ENCODE measurements at regions not wholly inside any gene's neighbourhood (a gene's known extent, or its start where the extent isn't known, plus 50 kb on each side); places are given as distances from the start of the nearest gene placed in this dataset.

DNA sequence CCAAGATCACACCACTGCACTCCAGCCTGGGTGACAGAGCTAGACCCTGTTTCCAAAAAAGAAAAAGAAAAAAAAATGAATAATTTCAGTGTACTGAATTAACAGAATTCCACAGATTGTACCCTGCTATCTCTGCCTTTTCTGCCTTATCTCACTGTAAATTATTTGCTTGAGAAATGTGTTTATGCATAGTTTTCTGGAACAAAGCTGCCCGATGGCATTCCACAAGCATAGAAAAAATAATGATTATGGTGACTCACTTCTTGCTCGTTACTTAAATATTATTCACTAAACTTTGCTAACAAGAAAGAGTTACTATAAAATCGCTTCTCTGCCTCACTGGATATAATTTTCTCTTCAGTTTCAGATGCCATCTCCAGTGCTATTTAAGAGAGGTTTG lies 88.7 kb upstream of the FAM169A start:
- Histone ChIP-seq H2AFZ (no peak overlapping the region), H3K4me1 (ENCODE audit: insufficient read depth) (peaks cover 41% of the 10 kb centered on the region), H3K79me2 (ENCODE audit: insufficient read depth) (no peaks in the 10 kb centered on the region), H3K9me2 (ENCODE audit: insufficient read depth) (no peaks in the 10 kb centered on the region), H3K27ac (peak overlapping the region; percentile 24; the same call in 1 of the 2 replicates), H3K27me3 (replicated peaks; ENCODE audit: insufficient read depth) (no peaks in the 10 kb centered on the region), H3K9me3 (ENCODE audit: low read depth) (no peaks in the 10 kb centered on the region), H4K20me1 (ENCODE audit: insufficient read depth) (no peaks in the 10 kb centered on the region), H3F3A (ENCODE audit: insufficient read depth) (peaks cover 40% of the 10 kb centered on the region), H3K9ac (no peak overlapping the region), H3K4me2 (ENCODE audit: unreplicated experiment) (peak overlapping the region; percentile 60), H3K4me3 (no peak overlapping the region; the same call in 1 of the 2 replicates), H3K36me3 (ENCODE audit: low read depth) (no peaks in the 10 kb centered on the region)
- in situ Hi-C loops (cut with MboI) = no loop called here
- 23 to 28% methylated on average over 3 of the region's 3 CpGs for WGBS, 2 experiments (ENCODE audit: low coverage in 1 of 2, low lambda C conversion rate in 2 of 2, missing lambda C conversion rate in 2 of 2)
- DNase-seq = peak; percentile 51
- TF ChIP-seq EZH2 (IDR thresholded peaks at IDR 0.05; ENCODE audit: insufficient read depth, poor library complexity, severe bottlenecking) (no peak), EZH2phosphoT487 (IDR thresholded peaks at IDR 0.05; ENCODE audit: insufficient read depth, low read depth) (no peak)

DNA sequence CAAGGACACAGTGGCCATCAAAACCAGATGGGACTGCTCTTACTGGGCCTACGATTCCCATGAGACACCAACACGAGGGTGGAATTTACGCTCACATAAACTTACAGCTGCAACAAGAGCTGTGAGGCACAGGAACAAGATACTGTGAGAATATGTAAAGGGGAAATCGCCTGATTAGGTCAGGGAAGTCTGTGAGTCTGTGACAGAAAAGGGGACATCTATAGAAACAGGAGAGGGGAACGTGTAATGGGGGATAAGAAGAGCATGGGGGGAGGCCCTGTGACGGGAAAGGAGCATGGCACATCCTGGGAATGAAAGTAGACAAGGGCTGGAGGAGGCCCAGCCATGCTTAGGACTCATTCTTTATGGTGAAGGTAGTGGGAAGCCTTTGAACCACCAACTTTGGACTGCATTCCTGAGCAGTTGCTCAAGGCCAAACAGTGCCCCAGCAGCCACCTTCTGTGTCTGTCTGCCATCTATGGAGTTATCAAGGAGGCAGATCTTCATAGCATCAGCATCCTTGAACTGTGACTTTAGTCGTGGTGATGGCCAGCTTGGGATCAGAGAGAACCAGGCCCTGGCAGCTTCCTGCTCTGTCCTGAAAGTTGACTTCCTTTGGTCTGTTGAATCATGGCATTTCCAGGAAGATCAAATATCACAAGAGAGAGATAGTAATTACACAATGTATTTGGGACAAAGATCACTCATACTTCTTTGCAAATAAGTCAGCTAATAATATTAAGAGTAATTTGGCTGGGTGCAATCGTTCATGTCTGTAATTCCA lies 87.9 kb upstream of the FAM169A start:
- no peaks in the 10 kb centered on the region for H4K20me1 ChIP-seq (ENCODE audit: insufficient read depth)
- H3K9me2 ChIP-seq (ENCODE audit: insufficient read depth) = no peaks in the 10 kb centered on the region
- in situ Hi-C loops (cut with MboI) = no loop called here
- no peaks in the 10 kb centered on the region for H3K9me3 ChIP-seq (ENCODE audit: low read depth)
- H3K27me3 ChIP-seq (replicated peaks; ENCODE audit: insufficient read depth) = no peaks in the 10 kb centered on the region
- H3K27ac ChIP-seq = peak overlapping the region; percentile 24
- DNase-seq = peak; percentile 59
- no peaks in the 10 kb centered on the region for H3K79me2 ChIP-seq (ENCODE audit: insufficient read depth)
- no peak overlapping the region for H3K4me3 ChIP-seq
- peaks cover 46% of the 10 kb centered on the region for H3F3A ChIP-seq (ENCODE audit: insufficient read depth)
- H3K4me1 ChIP-seq (ENCODE audit: insufficient read depth) = peaks cover 48% of the 10 kb centered on the region
- H3K4me2 ChIP-seq (ENCODE audit: unreplicated experiment) = peak overlapping the region; percentile 60
- 60 to 61% methylated on average over 8 of the region's 8 CpGs for WGBS, 2 experiments (ENCODE audit: low coverage in 1 of 2, low lambda C conversion rate in 2 of 2, missing lambda C conversion rate in 2 of 2)
- H2AFZ ChIP-seq = 0 out of 2 replicates have a peak overlapping the region, but pooled peaks have one; percentile 4
- no peaks in the 10 kb centered on the region for H3K36me3 ChIP-seq (ENCODE audit: low read depth)
- no peak overlapping the region for H3K9ac ChIP-seq
- no peak for TF ChIP-seq EZH2 (IDR thresholded peaks at IDR 0.05; ENCODE audit: insufficient read depth, poor library complexity, severe bottlenecking)
- no peak for TF ChIP-seq EZH2phosphoT487 (IDR thresholded peaks at IDR 0.05; ENCODE audit: insufficient read depth, low read depth)

DNA sequence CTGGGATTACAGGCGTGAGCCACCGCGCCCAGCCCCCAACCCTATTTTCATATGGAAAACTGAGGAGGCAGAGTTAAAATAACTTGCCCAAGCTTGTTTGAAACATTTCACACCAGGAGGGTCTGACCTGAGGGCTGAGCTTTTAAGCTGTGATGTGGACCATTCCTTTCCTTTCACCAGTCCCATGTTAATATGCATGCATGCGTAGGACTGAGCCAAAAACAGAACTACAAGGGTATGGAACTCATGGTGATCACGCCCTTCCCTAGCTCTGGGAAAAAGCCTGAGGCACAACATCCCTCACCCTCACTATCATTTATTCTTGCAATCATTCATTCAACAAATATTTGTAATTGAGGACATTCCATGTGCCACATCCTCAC lies 87.4 kb upstream of the FAM169A start:
- H3K27me3 ChIP-seq (replicated peaks; ENCODE audit: insufficient read depth) = no peaks in the 10 kb centered on the region
- H3K79me2 ChIP-seq (ENCODE audit: insufficient read depth) = no peaks in the 10 kb centered on the region
- no peaks in the 10 kb centered on the region for H4K20me1 ChIP-seq (ENCODE audit: insufficient read depth)
- H3F3A ChIP-seq (ENCODE audit: insufficient read depth) = peaks cover 49% of the 10 kb centered on the region
- no peak overlapping the region for H3K4me2 ChIP-seq (ENCODE audit: unreplicated experiment)
- H3K9ac ChIP-seq = no peak overlapping the region
- H2AFZ ChIP-seq = no peak overlapping the region
- H3K27ac ChIP-seq = peak overlapping the region; percentile 24; the same call in 1 of the 2 replicates
- no peaks in the 10 kb centered on the region for H3K9me2 ChIP-seq (ENCODE audit: insufficient read depth)
- no peak for DNase-seq
- no peaks in the 10 kb centered on the region for H3K36me3 ChIP-seq (ENCODE audit: low read depth)
- no peak overlapping the region for H3K4me3 ChIP-seq
- peaks cover 53% of the 10 kb centered on the region for H3K4me1 ChIP-seq (ENCODE audit: insufficient read depth)
- H3K9me3 ChIP-seq (ENCODE audit: low read depth) = no peaks in the 10 kb centered on the region
- in situ Hi-C loops (cut with MboI) = no loop called here
- TF ChIP-seq EZH2 (IDR thresholded peaks at IDR 0.05; ENCODE audit: insufficient read depth, poor library complexity, severe bottlenecking) (no peak), EZH2phosphoT487 (IDR thresholded peaks at IDR 0.05; ENCODE audit: insufficient read depth, low read depth) (no peak)
- WGBS, 2 experiments (ENCODE audit: low coverage in 1 of 2, low lambda C conversion rate in 2 of 2, missing lambda C conversion rate in 2 of 2) = 91 to 95% methylated on average over 5 of the region's 5 CpGs

DNA sequence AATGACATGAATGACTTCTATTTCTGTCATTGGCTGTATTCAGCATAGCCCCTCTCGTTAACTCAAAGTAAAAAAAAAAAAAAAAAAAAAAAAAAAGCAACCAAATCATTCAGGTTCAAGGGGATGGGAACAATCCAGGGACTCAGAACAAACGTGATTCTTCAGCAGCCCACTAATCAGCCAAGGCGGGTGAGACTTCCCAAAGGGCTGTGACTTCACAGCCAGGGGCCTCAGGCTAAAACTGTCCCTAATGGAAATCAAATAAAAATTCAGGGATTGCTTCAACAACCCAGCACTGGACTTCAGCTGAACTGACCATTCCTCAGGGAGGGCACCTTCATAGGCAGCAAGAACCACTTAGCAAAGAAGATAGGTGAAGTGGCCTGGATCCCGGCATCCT lies 86.2 kb upstream of the FAM169A start:
- Histone ChIP-seq H3K27me3 (replicated peaks; ENCODE audit: insufficient read depth) (no peaks in the 10 kb centered on the region), H3K4me3 (no peak overlapping the region), H3K4me2 (ENCODE audit: unreplicated experiment) (no peak overlapping the region), H3K9me2 (ENCODE audit: insufficient read depth) (no peaks in the 10 kb centered on the region), H3F3A (ENCODE audit: insufficient read depth) (peaks cover 54% of the 10 kb centered on the region), H2AFZ (no peak overlapping the region), H3K27ac (no peak overlapping the region), H3K36me3 (ENCODE audit: low read depth) (no peaks in the 10 kb centered on the region), H4K20me1 (ENCODE audit: insufficient read depth) (no peaks in the 10 kb centered on the region), H3K9ac (no peak overlapping the region), H3K4me1 (ENCODE audit: insufficient read depth) (peaks cover 56% of the 10 kb centered on the region), H3K79me2 (ENCODE audit: insufficient read depth) (no peaks in the 10 kb centered on the region), H3K9me3 (ENCODE audit: low read depth) (no peaks in the 10 kb centered on the region)
- WGBS, 2 experiments (ENCODE audit: low coverage in 1 of 2, low lambda C conversion rate in 2 of 2, missing lambda C conversion rate in 2 of 2) = 69 to 75% methylated on average over 4 of the region's 4 CpGs
- in situ Hi-C loops (cut with MboI) = no loop called here
- TF ChIP-seq EZH2 (IDR thresholded peaks at IDR 0.05; ENCODE audit: insufficient read depth, poor library complexity, severe bottlenecking) (no peak), EZH2phosphoT487 (IDR thresholded peaks at IDR 0.05; ENCODE audit: insufficient read depth, low read depth) (no peak)
- DNase-seq = no peak
